ENCODE measurements at regions not wholly inside any gene's neighbourhood (a gene's known extent, or its start where the extent isn't known, plus 50 kb on each side); places are given as distances from the start of the nearest gene placed in this dataset.

- Histone ChIP-seq H4K20me1 (ENCODE audit: insufficient read depth, poor library complexity, severe bottlenecking) (no peaks in the 10 kb centered on the region), H3K36me3 (replicated peaks; ENCODE audit: insufficient read depth, low read depth) (no peaks in the 10 kb centered on the region), H3K79me2 (no peaks in the 10 kb centered on the region), H3K27me3 (peaks cover 5% of the 10 kb centered on the region), H3K4me1 (ENCODE audit: insufficient read depth) (no peaks in the 10 kb centered on the region), H3K9me3 (ENCODE audit: low read depth) (no peaks in the 10 kb centered on the region), H3K4me3 (no peak overlapping the region), H3K4me2 (no peak overlapping the region), H3K27ac (no peak overlapping the region), H2AFZ (no peak overlapping the region), H3K9me2 (replicated peaks; ENCODE audit: insufficient read depth) (no peaks in the 10 kb centered on the region)
- TF ChIP-seq EZH2phosphoT487 (IDR thresholded peaks at IDR 0.05; ENCODE audit: low read depth, severe bottlenecking, unreplicated experiment) = no peak
- TF ChIP-seq CTCF (IDR thresholded peaks at IDR 0.05; ENCODE audit: poor library complexity) = no peak
- no peak for TF ChIP-seq EZH2 (IDR thresholded peaks at IDR 0.05; ENCODE audit: borderline replicate concordance)
- DNase-seq (ENCODE audit: low spot score) = no peak
- 81% methylated on average over 3 of the region's 3 CpGs for WGBS (ENCODE audit: low lambda C conversion rate, missing lambda C conversion rate)
Measured at GRCh38 chr15:91564631-91565030, 288.9 kb upstream of the SLCO3A1 start.

GRCh38 chr15:91566141-91566540, 287.4 kb upstream of the SLCO3A1 start:
- Histone ChIP-seq H3K4me1 (ENCODE audit: insufficient read depth) (no peaks in the 10 kb centered on the region), H3K36me3 (replicated peaks; ENCODE audit: insufficient read depth, low read depth) (no peaks in the 10 kb centered on the region), H3K79me2 (no peaks in the 10 kb centered on the region), H2AFZ (no peak overlapping the region), H3K4me2 (no peak overlapping the region), H3K4me3 (no peak overlapping the region), H3K9me2 (replicated peaks; ENCODE audit: insufficient read depth) (no peaks in the 10 kb centered on the region), H3K27me3 (peaks cover 5% of the 10 kb centered on the region), H3K27ac (no peak overlapping the region), H4K20me1 (ENCODE audit: insufficient read depth, poor library complexity, severe bottlenecking) (no peaks in the 10 kb centered on the region), H3K9me3 (ENCODE audit: low read depth) (no peaks in the 10 kb centered on the region)
- no peak for DNase-seq (ENCODE audit: low spot score)
- TF ChIP-seq EZH2 (IDR thresholded peaks at IDR 0.05; ENCODE audit: borderline replicate concordance) (no peak), EZH2phosphoT487 (IDR thresholded peaks at IDR 0.05; ENCODE audit: low read depth, severe bottlenecking, unreplicated experiment) (no peak), CTCF (IDR thresholded peaks at IDR 0.05; ENCODE audit: poor library complexity) (no peak)
- WGBS (ENCODE audit: low lambda C conversion rate, missing lambda C conversion rate) = 86% methylated on average over 4 of the region's 4 CpGs

- Histone ChIP-seq H3K36me3 (replicated peaks; ENCODE audit: insufficient read depth, low read depth) (no peaks in the 10 kb centered on the region), H3K4me1 (ENCODE audit: insufficient read depth) (no peaks in the 10 kb centered on the region), H4K20me1 (ENCODE audit: insufficient read depth, poor library complexity, severe bottlenecking) (no peaks in the 10 kb centered on the region), H3K27me3 (peaks cover 4% of the 10 kb centered on the region), H3K4me2 (no peak overlapping the region), H3K4me3 (no peak overlapping the region), H2AFZ (no peak overlapping the region), H3K79me2 (no peaks in the 10 kb centered on the region), H3K9me3 (ENCODE audit: low read depth) (no peaks in the 10 kb centered on the region), H3K27ac (no peak overlapping the region), H3K9me2 (replicated peaks; ENCODE audit: insufficient read depth) (no peaks in the 10 kb centered on the region)
- no peak for DNase-seq (ENCODE audit: low spot score)
- TF ChIP-seq EZH2 (IDR thresholded peaks at IDR 0.05; ENCODE audit: borderline replicate concordance) (no peak), CTCF (IDR thresholded peaks at IDR 0.05; ENCODE audit: poor library complexity) (no peak), EZH2phosphoT487 (IDR thresholded peaks at IDR 0.05; ENCODE audit: low read depth, severe bottlenecking, unreplicated experiment) (no peak)
- WGBS (ENCODE audit: low lambda C conversion rate, missing lambda C conversion rate) = 72% methylated on average over 2 of the region's 2 CpGs
Measured at GRCh38 chr15:91568036-91568435, 285.5 kb upstream of the SLCO3A1 start.

GRCh38 chr15:91572110-91572509, 281.4 kb upstream of the SLCO3A1 start:
- H3K4me3 ChIP-seq = no peak overlapping the region
- no peak overlapping the region for H3K27ac ChIP-seq
- 80% methylated on average over 5 of the region's 5 CpGs for WGBS (ENCODE audit: low lambda C conversion rate, missing lambda C conversion rate)
- no peak for TF ChIP-seq CTCF (IDR thresholded peaks at IDR 0.05; ENCODE audit: poor library complexity)
- TF ChIP-seq EZH2 (IDR thresholded peaks at IDR 0.05; ENCODE audit: borderline replicate concordance) = no peak
- no peak for TF ChIP-seq EZH2phosphoT487 (IDR thresholded peaks at IDR 0.05; ENCODE audit: low read depth, severe bottlenecking, unreplicated experiment)
- H3K79me2 ChIP-seq = no peaks in the 10 kb centered on the region
- no peak overlapping the region for H2AFZ ChIP-seq
- no peak overlapping the region for H3K4me2 ChIP-seq
- no peaks in the 10 kb centered on the region for H3K9me2 ChIP-seq (replicated peaks; ENCODE audit: insufficient read depth)
- H3K36me3 ChIP-seq (replicated peaks; ENCODE audit: insufficient read depth, low read depth) = no peaks in the 10 kb centered on the region
- H4K20me1 ChIP-seq (ENCODE audit: insufficient read depth, poor library complexity, severe bottlenecking) = no peaks in the 10 kb centered on the region
- no peak for DNase-seq (ENCODE audit: low spot score)
- no peaks in the 10 kb centered on the region for H3K9me3 ChIP-seq (ENCODE audit: low read depth)
- H3K4me1 ChIP-seq (ENCODE audit: insufficient read depth) = no peaks in the 10 kb centered on the region
- no peaks in the 10 kb centered on the region for H3K27me3 ChIP-seq

Data from hepatocyte (in vitro differentiated cells).